MCF 10A (cell line): ENCODE measurements at regions not wholly inside any gene's neighbourhood (a gene's known extent, or its start where the extent isn't known, plus 50 kb on each side); places are given as distances from the start of the nearest gene placed in this dataset.
A peak's percentile ranks its signal among the peaks of the same experiment; 100 is the strongest.

ENCODE experiments used
- BruUV-seq: library from RNA; stranded (reverse); fragments of 400-500 nt; replicated peaks from 2 replicates; lab custom pipeline; 2021; lab: Mats Ljungman, UMichigan
- CTCF ChIA-PET: fragments of 300-600 bp; sonication (Branson Sonifier 250); formaldehyde crosslinking; extraction: SDS; loops from one replicate; lab custom pipeline; 2021; ENCODE audit warnings: antibody characterized with exemption, inconsistent platforms; lab: Yijun Ruan, JAX
- POLR2A ChIA-PET: fragments of 300-600, 350-650 bp; sonication (Branson Sonifier 250); formaldehyde crosslinking; extraction: SDS; loops from one replicate; lab custom pipeline; 2020; ENCODE audit warnings: antibody characterized with exemption, inconsistent platforms; lab: Yijun Ruan, JAX
- DNase-seq: peaks from one replicate; pipeline ENCODE4 v3.0.0-alpha.2; 2018; ENCODE audit not compliant: unreplicated experiment
- H3K27ac Mint-ChIP-seq: one replicate; pipeline ENCODE4 v1.8.0; 2022; ENCODE audit warnings: mild to moderate bottlenecking, low read depth, mixed read lengths; ENCODE audit not compliant: unreplicated experiment
- H3K27me3 Mint-ChIP-seq: one replicate; pipeline ENCODE4 v1.8.0; 2022; ENCODE audit warnings: mixed read lengths; ENCODE audit not compliant: insufficient read depth, unreplicated experiment
- H3K36me3 Mint-ChIP-seq: one replicate; pipeline ENCODE4 v1.8.0; 2022; ENCODE audit warnings: mild to moderate bottlenecking, moderate library complexity, mixed read lengths; ENCODE audit not compliant: insufficient read depth, unreplicated experiment
- H3K4me1 Mint-ChIP-seq: one replicate; pipeline ENCODE4 v1.8.0; 2022; ENCODE audit warnings: mixed read lengths; ENCODE audit not compliant: insufficient read depth, unreplicated experiment
- H3K4me3 Mint-ChIP-seq: one replicate; pipeline ENCODE4 v1.8.0; 2022; ENCODE audit warnings: mild to moderate bottlenecking, moderate library complexity, mixed read lengths; ENCODE audit not compliant: unreplicated experiment
- H3K9me3 Mint-ChIP-seq: one replicate; pipeline ENCODE4 v1.8.0; 2022; ENCODE audit warnings: mixed read lengths; ENCODE audit not compliant: unreplicated experiment
- CTCF ChIP-seq: fragments of 200-600 bp; IDR thresholded peaks from one replicate; pipeline ENCODE4 v1.8.0; 2022; ENCODE audit warnings: antibody characterized with exemption, mild to moderate bottlenecking; ENCODE audit not compliant: unreplicated experiment
- intact Hi-C: fragments of 100-400 bp; cut with micrococcal nuclease; formaldehyde crosslinking; loops from 2 replicates; pipeline ENCODE4 v1.14.1; 2022

DNA sequence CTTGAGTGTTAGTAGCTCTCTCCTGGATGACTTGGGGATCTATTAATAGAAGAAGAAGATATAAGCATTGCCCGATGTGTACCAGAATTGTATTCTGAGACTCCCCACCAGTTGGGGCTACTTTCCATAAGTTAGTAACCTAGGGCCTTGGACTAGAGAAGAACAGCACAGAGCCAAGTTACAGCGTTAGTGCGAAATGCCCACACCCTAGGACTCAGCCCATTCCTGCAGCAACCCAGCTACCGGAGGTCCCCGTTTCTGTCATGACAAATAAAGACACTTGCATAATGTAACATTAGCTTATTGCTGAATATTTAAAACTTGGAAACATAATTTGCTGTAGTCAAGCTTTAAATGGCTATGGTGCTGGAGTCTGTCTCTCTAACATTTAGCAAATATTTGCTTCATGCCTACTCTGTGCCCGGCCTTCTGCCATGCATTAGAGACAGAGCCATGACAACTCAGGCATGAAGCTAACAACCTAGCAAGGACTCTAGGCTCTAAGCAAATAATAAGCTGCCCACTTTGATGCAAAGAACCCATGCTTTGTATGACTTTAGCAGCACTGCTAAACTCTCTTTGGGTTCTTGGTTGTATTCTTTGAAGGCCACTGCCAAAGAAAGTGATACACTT, 103.4 kb upstream of the COL21A1 start:
- no peaks in the 10 kb centered on the region for H3K36me3 Mint-ChIP-seq
- no peak for TF ChIP-seq CTCF
- H3K9me3 Mint-ChIP-seq: peaks cover 16% of the 10 kb centered on the region
- ChIA-PET POLR2A (interaction anchor here (0.6 to 0.7 kb wide), 2 partner anchors 17 to 855 kb away, joined by 3 to 4 read pairs; no protein-coding TSS in a partner anchor), CTCF (interaction anchor here (0.5 to 1.1 kb wide), 4 partner anchors 11 to 673 kb away, joined by 3 to 8 read pairs (median 3); no protein-coding TSS in a partner anchor)
- no peak overlapping the region for H3K4me3 Mint-ChIP-seq
- H3K27ac Mint-ChIP-seq: no peak overlapping the region
- H3K4me1 Mint-ChIP-seq: peaks cover 22% of the 10 kb centered on the region
- no peak for DNase-seq
- H3K27me3 Mint-ChIP-seq: no peaks in the 10 kb centered on the region
- BruUV-seq: no TSS peak
- intact Hi-C loops: no loop called here

DNA sequence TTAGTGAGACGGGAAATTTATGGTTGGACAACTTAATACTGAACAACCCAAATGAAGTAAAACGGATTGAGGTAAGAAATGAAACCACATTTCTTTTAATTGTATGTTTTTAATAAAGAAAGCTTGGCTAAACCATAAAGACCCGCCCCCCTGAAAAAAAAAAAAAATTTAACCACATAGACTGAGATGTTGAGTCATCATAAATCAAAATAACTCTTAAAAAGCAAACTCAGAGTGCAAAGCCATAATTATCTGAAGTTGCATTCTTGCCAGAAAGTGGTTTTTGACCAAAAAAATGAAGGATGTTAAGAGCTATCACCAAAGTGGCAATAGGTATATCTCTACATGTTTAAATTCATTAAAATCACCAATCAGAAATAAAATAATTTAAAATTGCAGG, 101.8 kb upstream of the COL21A1 start:
- intact Hi-C loops: no loop called here
- Mint-ChIP-seq H3K27me3 (no peaks in the 10 kb centered on the region), H3K27ac (no peak overlapping the region), H3K4me1 (peaks cover 22% of the 10 kb centered on the region), H3K4me3 (no peak overlapping the region), H3K9me3 (peaks cover 16% of the 10 kb centered on the region), H3K36me3 (no peaks in the 10 kb centered on the region)
- no peak for TF ChIP-seq CTCF
- DNase-seq: peak; percentile 36
- POLR2A ChIA-PET: interaction anchor here (0.6 to 0.9 kb wide), 2 partner anchors 10 to 515 kb away, joined by 3 read pairs; no protein-coding TSS in a partner anchor
- CTCF ChIA-PET: no interaction called here
- no TSS peak for BruUV-seq

- no TSS peak for BruUV-seq
- Mint-ChIP-seq H3K36me3 (no peaks in the 10 kb centered on the region), H3K27me3 (no peaks in the 10 kb centered on the region), H3K4me1 (peaks cover 22% of the 10 kb centered on the region), H3K9me3 (peaks cover 12% of the 10 kb centered on the region), H3K27ac (no peak overlapping the region), H3K4me3 (no peak overlapping the region)
- ChIA-PET POLR2A (no interaction called here), CTCF (no interaction called here)
- no peak for DNase-seq
- intact Hi-C loops: no loop called here
- no peak for TF ChIP-seq CTCF
Observed at GRCh38 chr6:56348578-56348977, 101.2 kb upstream of the COL21A1 start.

- H3K36me3 Mint-ChIP-seq: no peaks in the 10 kb centered on the region
Observed at GRCh38 chr6:56347526-56347925, 100.1 kb upstream of the COL21A1 start.

More at GRCh38 chr6:56347526-56347925, 100.1 kb upstream of the COL21A1 start:
- Mint-ChIP-seq H3K4me3 (no peak overlapping the region), H3K27ac (no peak overlapping the region), H3K4me1 (peaks cover 22% of the 10 kb centered on the region), H3K9me3 (peaks cover 6% of the 10 kb centered on the region), H3K27me3 (no peaks in the 10 kb centered on the region)
- no peak for TF ChIP-seq CTCF
- no peak for DNase-seq
- POLR2A ChIA-PET: interaction anchor here (0.6 kb wide), 2 partner anchors 111 to 1060 kb away, joined by 3 to 4 read pairs; no protein-coding TSS in a partner anchor
- intact Hi-C loops: no loop called here
- CTCF ChIA-PET: interaction anchor here (0.6 to 0.7 kb wide), 4 partner anchors 13 to 249 kb away, joined by 3 to 4 read pairs (median 4); no protein-coding TSS in a partner anchor
- BruUV-seq: no TSS peak
